IMR-90 (cell line): ENCODE measurements at regions not wholly inside any gene's neighbourhood (a gene's known extent, or its start where the extent isn't known, plus 50 kb on each side); places are given as distances from the start of the nearest gene placed in this dataset.

ENCODE experiments used
- ATAC-seq: fragments of 200-7000 bp; cut with Tn5 transposase; 2 replicates; pipeline ENCODE4 v1.9.1; 2020; ENCODE audit warnings: low read depth, mild to moderate bottlenecking, moderate library complexity
- BruUV-seq: library from RNA; stranded (reverse); fragments of 400-500 nt; replicated peaks from 2 replicates; lab custom pipeline; 2021; lab: Mats Ljungman, UMichigan
- CTCF ChIA-PET: fragments of 300-600 bp; formaldehyde crosslinking; extraction: SDS; loops from one replicate; lab custom pipeline; 2021; ENCODE audit warnings: antibody characterized with exemption; lab: Yijun Ruan, JAX
- POLR2A ChIA-PET: fragments of 300-600 bp; sonication (Branson Sonifier 250); formaldehyde crosslinking; loops from one replicate; lab custom pipeline; 2022; ENCODE audit warnings: antibody characterized with exemption; ENCODE audit not compliant: unreplicated experiment; lab: Charles Lee
- DNase-seq: peaks from one replicate; pipeline ENCODE4 v3.0.0; 2013
- H2AFZ ChIP-seq: replicated peaks from 2 replicates; pipeline ENCODE3; 2013; ENCODE audit warnings: low read length, mild to moderate bottlenecking; ENCODE audit not compliant: poor library complexity
- H2AK5ac ChIP-seq: 2 replicates; pipeline ENCODE4 v1.6.1; 2013; ENCODE audit warnings: low read depth, low read length, inconsistent platforms
- H2AK9ac ChIP-seq: replicated peaks from 2 replicates; pipeline ENCODE3; 2013; ENCODE audit warnings: mild to moderate bottlenecking, low read depth, low read length, moderate library complexity; ENCODE audit not compliant: poor library complexity
- H2BK120ac ChIP-seq: 2 replicates; pipeline ENCODE4 v1.6.1; 2013; ENCODE audit warnings: low read depth, low read length, inconsistent platforms
- H2BK15ac ChIP-seq: 3 replicates; pipeline ENCODE4 v1.6.1; 2013; ENCODE audit warnings: low read depth, low read length, inconsistent platforms
- H2BK20ac ChIP-seq: 2 replicates; pipeline ENCODE4 v1.6.1; 2013; ENCODE audit warnings: low read depth, mild to moderate bottlenecking, inconsistent platforms, low read length, moderate library complexity
- H2BK5ac ChIP-seq: 2 replicates; pipeline ENCODE4 v1.6.1; 2013; ENCODE audit warnings: mild to moderate bottlenecking, low read depth, low read length, inconsistent platforms; ENCODE audit not compliant: poor library complexity, severe bottlenecking
- H3K14ac ChIP-seq: replicated peaks from 2 replicates; pipeline ENCODE4 v1.6.1; 2013; ENCODE audit warnings: low read depth, low read length, inconsistent platforms
- H3K18ac ChIP-seq: 2 replicates; pipeline ENCODE4 v1.6.1; 2013; ENCODE audit warnings: low read depth, low read length, control low read depth
- H3K23ac ChIP-seq: 2 replicates; pipeline ENCODE4 v1.6.1; 2013; ENCODE audit warnings: low read depth, low read length, inconsistent platforms
- H3K27ac ChIP-seq: 2 replicates; pipeline ENCODE4 v1.5.1; 2013; ENCODE audit warnings: mild to moderate bottlenecking, control low read depth, low read length; ENCODE audit not compliant: insufficient read depth
- H3K27me3 ChIP-seq: 2 replicates; pipeline ENCODE4 v1.6.1; 2013; ENCODE audit warnings: low read length; ENCODE audit not compliant: control insufficient read depth, insufficient read depth
- H3K36me3 ChIP-seq: 2 replicates; pipeline ENCODE4 v1.6.1; 2013; ENCODE audit warnings: low read length, mixed read lengths; ENCODE audit not compliant: control insufficient read depth, insufficient read depth
- H3K4ac ChIP-seq: 2 replicates; pipeline ENCODE4 v1.6.1; 2013; ENCODE audit warnings: low read depth, low read length, inconsistent platforms
- H3K4me1 ChIP-seq: 2 replicates; pipeline ENCODE4 v1.6.1; 2013; ENCODE audit warnings: low read length, mixed read lengths; ENCODE audit not compliant: control insufficient read depth, insufficient read depth
- H3K4me2 ChIP-seq: 2 replicates; pipeline ENCODE4 v1.6.1; 2013; ENCODE audit warnings: low read depth, mild to moderate bottlenecking, control low read depth, low read length, moderate library complexity
- H3K4me3 ChIP-seq: 2 replicates; pipeline ENCODE4 v1.5.1; 2013; ENCODE audit warnings: low read depth, mild to moderate bottlenecking, control low read depth, low read length, moderate library complexity; ENCODE audit not compliant: insufficient read depth
- H3K56ac ChIP-seq: 2 replicates; pipeline ENCODE4 v1.6.1; 2013; ENCODE audit warnings: low read length, inconsistent platforms; ENCODE audit not compliant: insufficient read depth; ENCODE audit errors: extremely low read depth
- H3K79me1 ChIP-seq, 2 experiments: 2 replicates each; pipeline ENCODE4 v1.6.1; 2013; ENCODE audit warnings: low read length in 2 of 2, inconsistent platforms in 1 of 2, low read depth in 1 of 2
- H3K9ac ChIP-seq: 2 replicates; pipeline ENCODE4 v1.6.1; 2013; ENCODE audit warnings: low read depth, low read length, control low read depth
- H3K9me1 ChIP-seq: 2 replicates; pipeline ENCODE4 v1.6.1; 2013; ENCODE audit warnings: low read length, inconsistent platforms; ENCODE audit not compliant: insufficient read depth
- H3K9me3 ChIP-seq: 2 replicates; pipeline ENCODE4 v1.6.1; 2013; ENCODE audit warnings: low read length; ENCODE audit not compliant: control insufficient read depth, insufficient read depth
- H4K20me1 ChIP-seq: 2 replicates; pipeline ENCODE4 v1.6.1; 2013; ENCODE audit warnings: low read length, inconsistent platforms; ENCODE audit not compliant: insufficient read depth
- H4K5ac ChIP-seq: 2 replicates; pipeline ENCODE4 v1.6.1; 2013; ENCODE audit warnings: mild to moderate bottlenecking, low read depth, low read length, control low read depth
- H4K8ac ChIP-seq, 2 experiments: 2 replicates each; pipeline ENCODE4 v1.6.1; 2013; ENCODE audit warnings: low read depth in 2 of 2, low read length in 2 of 2, control low read depth in 1 of 2, inconsistent platforms in 1 of 2
- H4K91ac ChIP-seq: 2 replicates; pipeline ENCODE4 v1.6.1; 2013; ENCODE audit warnings: low read depth, low read length, inconsistent platforms; ENCODE audit not compliant: insufficient read depth
- BHLHE40 ChIP-seq: fragments of 150-350 bp; IDR thresholded peaks from 2 replicates; pipeline ENCODE4 v1.6.1; 2016; ENCODE audit warnings: mild to moderate bottlenecking, low read depth, low read length
- MAFK ChIP-seq: IDR thresholded peaks from 2 replicates; pipeline ENCODE4 v1.6.1; 2012; ENCODE audit warnings: low read depth, low read length, improper control_type of control experiment
- MAZ ChIP-seq: IDR thresholded peaks from 2 replicates; pipeline ENCODE4 v1.6.1; 2012; ENCODE audit warnings: low read depth, mild to moderate bottlenecking, low read length, improper control_type of control experiment, moderate library complexity, borderline replicate concordance
- RCOR1 ChIP-seq: IDR thresholded peaks from 2 replicates; pipeline ENCODE4 v1.6.1; 2012; ENCODE audit warnings: mild to moderate bottlenecking, low read length, improper control_type of control experiment; ENCODE audit not compliant: insufficient replicate concordance
- RFX5 ChIP-seq: IDR thresholded peaks from 2 replicates; pipeline ENCODE4 v1.8.0; 2012; ENCODE audit warnings: low read depth, mild to moderate bottlenecking, low read length, moderate library complexity
- SMC3 ChIP-seq: fragments of 150-350 bp; IDR thresholded peaks from 2 replicates; pipeline ENCODE4 v1.6.1; 2016; ENCODE audit warnings: low read depth, mild to moderate bottlenecking, antibody characterized with exemption, low read length, moderate library complexity
- WGBS, 2 experiments: methylation state at CpG; one replicate each; pipeline versions ENCODE4 v1.1.5 to v1.1.7; 2013; ENCODE audit warnings: missing lambda C conversion rate in 2 of 2; ENCODE audit not compliant: insufficient read length in 1 of 2; ENCODE audit errors: extremely low coverage in 2 of 2; 5-methylcytosine and 5-hydroxymethylcytosine counted together
- dilution Hi-C: fragments of 300-500 bp; cut with HindIII; formaldehyde crosslinking; loops from one replicate; pipeline ENCODE4 v1.14.3; 2018; ENCODE audit warnings: low sequenced_read_pairs; ENCODE audit not compliant: unreplicated experiment
- in situ Hi-C: fragments of 300-500 bp; cut with MboI; formaldehyde crosslinking; loops from 3 replicates; pipeline ENCODE4 v1.14.3; 2019; ENCODE audit warnings: low sequenced_read_pairs, inconsistent platforms, mixed read lengths
- intact Hi-C: fragments of 100-400 bp; cut with micrococcal nuclease; formaldehyde crosslinking; loops from 2 replicates; pipeline ENCODE4 v1.10.0; 2022
- TF ChIP-seq, protein P1 (sequence below): conservative IDR thresholded peaks from 2 replicates; pipeline ENCODE4 v1.5.1; 2012; ENCODE audit warnings: mild to moderate bottlenecking, low read depth, low read length, improper control_type of control experiment

GRCh38 chr2:145359561-145359960 is 839.6 kb upstream of the ZEB2 start:
- Histone ChIP-seq H4K8ac (no peak overlapping the region), H3K9me3 (no peaks in the 10 kb centered on the region), H3K14ac (no peak overlapping the region), H4K91ac (no peak overlapping the region), H3K4me3 (no peak overlapping the region), H3K27ac (no peak overlapping the region), H2BK120ac (no peak overlapping the region), H3K4me1 (no peaks in the 10 kb centered on the region), H2BK15ac (no peak overlapping the region), H2AK9ac (no peak overlapping the region), H3K23ac (no peak overlapping the region), H2AFZ (no peak overlapping the region), H3K9me1 (no peaks in the 10 kb centered on the region), H3K4me2 (no peak overlapping the region), H3K4ac (no peak overlapping the region), H2AK5ac (no peak overlapping the region), H3K36me3 (no peaks in the 10 kb centered on the region), H2BK5ac (no peak overlapping the region), H3K9ac (no peak overlapping the region), H3K27me3 (no peaks in the 10 kb centered on the region), H3K18ac (no peak overlapping the region), H4K5ac (no peak overlapping the region), H3K79me1 (no peaks in the 10 kb centered on the region), H3K56ac (no peak overlapping the region), H4K20me1 (no peaks in the 10 kb centered on the region), H2BK20ac (no peak overlapping the region)
- no TSS peak for BruUV-seq
- ChIA-PET CTCF (no interaction called here), POLR2A (interaction anchor here (0.6 kb wide), 1 partner anchor 15 kb away, joined by 4 read pairs; no protein-coding TSS in a partner anchor)
- intact Hi-C loops (no loop called here), dilution Hi-C loops (no loop called here), in situ Hi-C loops (no loop called here)
- DNase-seq (no peak), ATAC-seq (no peak)
- WGBS, 2 experiments = no CpG with 5 or more reads among the region's 3 CpGs
- TF ChIP-seq RCOR1 (no peak), MAFK (no peak), RFX5 (no peak), MAZ (no peak), SMC3 (no peak), BHLHE40 (no peak)
- TF ChIP-seq, protein P1, sequence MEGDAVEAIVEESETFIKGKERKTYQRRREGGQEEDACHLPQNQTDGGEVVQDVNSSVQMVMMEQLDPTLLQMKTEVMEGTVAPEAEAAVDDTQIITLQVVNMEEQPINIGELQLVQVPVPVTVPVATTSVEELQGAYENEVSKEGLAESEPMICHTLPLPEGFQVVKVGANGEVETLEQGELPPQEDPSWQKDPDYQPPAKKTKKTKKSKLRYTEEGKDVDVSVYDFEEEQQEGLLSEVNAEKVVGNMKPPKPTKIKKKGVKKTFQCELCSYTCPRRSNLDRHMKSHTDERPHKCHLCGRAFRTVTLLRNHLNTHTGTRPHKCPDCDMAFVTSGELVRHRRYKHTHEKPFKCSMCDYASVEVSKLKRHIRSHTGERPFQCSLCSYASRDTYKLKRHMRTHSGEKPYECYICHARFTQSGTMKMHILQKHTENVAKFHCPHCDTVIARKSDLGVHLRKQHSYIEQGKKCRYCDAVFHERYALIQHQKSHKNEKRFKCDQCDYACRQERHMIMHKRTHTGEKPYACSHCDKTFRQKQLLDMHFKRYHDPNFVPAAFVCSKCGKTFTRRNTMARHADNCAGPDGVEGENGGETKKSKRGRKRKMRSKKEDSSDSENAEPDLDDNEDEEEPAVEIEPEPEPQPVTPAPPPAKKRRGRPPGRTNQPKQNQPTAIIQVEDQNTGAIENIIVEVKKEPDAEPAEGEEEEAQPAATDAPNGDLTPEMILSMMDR = no peak
